ENCODE measurements at regions not wholly inside any gene's neighbourhood (a gene's known extent, or its start where the extent isn't known, plus 50 kb on each side); places are given as distances from the start of the nearest gene placed in this dataset.

- no peak for TF ChIP-seq CTCF (IDR thresholded peaks at IDR 0.05)
- no peak for TF ChIP-seq FOXJ3 (CRISPR knock-in tag; IDR thresholded peaks at IDR 0.05)
- TF ChIP-seq POLR2AphosphoS5 (IDR thresholded peaks at IDR 0.05; ENCODE audit: low read depth, low read length) = no peak
- no peak for TF ChIP-seq RFX5 (IDR thresholded peaks at IDR 0.05; ENCODE audit: low read length)
Observed at GRCh38 chr21:9008636-9009035, 1512.7 kb upstream of the TPTE start.

Data from SK-N-SH (cell line).